ENCODE measurements at regions not wholly inside any gene's neighbourhood (a gene's known extent, or its start where the extent isn't known, plus 50 kb on each side); places are given as distances from the start of the nearest gene placed in this dataset.

- no peak for DNase-seq (ENCODE audit: extremely low read depth in 1 of 2, low read depth in 1 of 2)
Measured at GRCh38 chr4:189304167-189304566, 636.5 kb upstream of the FRG1 start.

DNA sequence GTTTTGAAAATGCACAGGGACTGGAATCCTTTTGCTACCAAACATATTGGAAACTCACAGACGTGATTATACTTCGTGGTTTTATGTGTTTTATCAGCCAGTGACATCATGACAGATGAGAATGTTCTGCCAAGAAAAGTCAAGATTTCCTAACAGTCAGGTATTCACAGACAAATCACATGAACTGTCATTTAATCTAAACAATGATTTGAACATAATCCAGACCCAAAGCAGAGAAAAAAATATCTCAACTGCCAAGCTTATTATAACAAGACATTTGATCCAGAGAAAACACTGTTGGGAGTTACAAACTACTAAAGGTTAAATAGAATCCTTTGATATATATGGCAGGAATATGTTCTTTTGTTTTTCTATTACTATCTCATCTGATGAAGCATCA, 635.9 kb upstream of the FRG1 start:
- no peak for DNase-seq (ENCODE audit: extremely low read depth in 1 of 2, low read depth in 1 of 2)

DNA sequence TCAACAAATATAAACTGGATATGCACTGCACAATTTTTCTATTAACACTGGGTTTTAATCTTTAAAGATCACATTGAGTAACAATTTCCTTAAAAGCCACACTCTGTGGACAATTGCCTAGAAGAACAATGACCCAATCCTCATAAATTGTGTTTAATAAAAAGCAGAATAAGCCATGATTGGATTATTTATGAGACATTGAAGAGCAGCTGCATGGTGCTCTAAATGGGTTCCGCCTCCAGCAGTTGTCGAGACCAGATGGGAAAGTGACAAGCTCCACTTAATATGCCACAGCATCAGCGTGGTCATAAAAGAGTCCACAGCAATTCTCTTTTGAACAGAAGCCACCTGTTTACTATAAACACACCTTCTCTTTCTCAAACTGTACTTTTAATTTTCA, 635.2 kb upstream of the FRG1 start:
- no peak for DNase-seq (ENCODE audit: extremely low read depth in 1 of 2, low read depth in 1 of 2)

DNA sequence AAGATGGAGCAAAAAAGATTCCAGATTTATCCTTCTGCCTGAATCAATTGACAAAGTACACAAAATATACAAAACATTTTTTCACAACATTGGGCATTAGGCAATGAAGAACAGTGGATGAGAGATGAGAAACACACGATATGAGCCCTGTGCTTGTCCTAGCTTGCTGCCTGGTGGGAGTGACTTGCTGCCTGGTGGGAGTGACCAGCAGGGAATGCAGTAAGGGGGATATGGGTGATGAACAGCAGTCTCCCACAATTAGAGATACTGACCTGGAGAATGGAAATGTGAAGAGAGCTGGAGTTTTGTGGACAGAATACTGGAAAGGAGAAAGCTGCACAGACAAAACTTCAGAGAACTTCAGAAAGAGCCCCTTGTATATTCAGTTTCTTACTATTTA, 629.4 kb upstream of the FRG1 start:
- no peak for DNase-seq (ENCODE audit: extremely low read depth in 1 of 2, low read depth in 1 of 2)

DNA sequence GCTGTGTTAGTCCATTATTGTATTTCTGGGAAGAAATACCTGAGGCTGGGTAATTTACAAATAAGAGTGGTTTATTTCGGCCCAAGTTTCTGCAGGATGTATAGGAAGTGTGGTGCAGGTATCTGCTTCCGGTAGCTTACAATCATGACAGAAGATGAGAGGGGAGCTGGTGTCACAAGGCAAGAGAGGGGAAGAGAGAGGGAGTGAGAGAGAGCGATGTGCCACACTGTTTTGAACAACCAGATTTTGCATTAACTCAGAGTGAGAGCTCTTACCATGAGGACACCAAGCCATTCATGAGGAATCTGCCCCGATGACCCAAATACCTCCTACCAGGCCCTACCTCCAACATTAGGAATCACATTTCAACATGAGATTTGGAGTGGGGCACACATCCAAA, 627.6 kb upstream of the FRG1 start:
- no peak for DNase-seq (ENCODE audit: extremely low read depth in 1 of 2, low read depth in 1 of 2)

GRCh38 chr4:189313861-189314513, 626.7 kb upstream of the FRG1 start:
- no peak for DNase-seq (ENCODE audit: extremely low read depth in 1 of 2, low read depth in 1 of 2)

DNA sequence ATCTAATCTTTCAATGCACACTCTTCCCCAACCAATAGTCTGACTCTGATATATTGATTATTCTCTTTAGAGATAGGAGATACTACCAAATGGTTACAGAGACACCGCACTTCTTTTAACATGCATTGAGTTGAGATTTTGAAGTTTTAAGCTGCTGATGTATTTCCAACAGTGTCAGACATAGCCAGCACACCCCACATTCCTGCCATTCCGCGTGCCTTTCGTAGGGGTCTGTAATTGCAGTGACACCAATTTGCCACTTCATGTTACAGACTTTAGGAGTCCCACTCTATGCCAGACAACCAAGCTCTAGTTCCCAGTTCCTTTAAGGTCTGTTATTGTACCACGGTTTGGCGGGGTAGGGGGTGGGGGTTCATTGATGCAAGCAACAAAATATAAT, 618.2 kb upstream of the FRG1 start:
- DNase-seq (ENCODE audit: extremely low read depth in 1 of 2, low read depth in 1 of 2) = no peak

- DNase-seq (ENCODE audit: extremely low read depth in 1 of 2, low read depth in 1 of 2) = no peak
Measured at GRCh38 chr4:189341881-189342280, 598.8 kb upstream of the FRG1 start.

DNA sequence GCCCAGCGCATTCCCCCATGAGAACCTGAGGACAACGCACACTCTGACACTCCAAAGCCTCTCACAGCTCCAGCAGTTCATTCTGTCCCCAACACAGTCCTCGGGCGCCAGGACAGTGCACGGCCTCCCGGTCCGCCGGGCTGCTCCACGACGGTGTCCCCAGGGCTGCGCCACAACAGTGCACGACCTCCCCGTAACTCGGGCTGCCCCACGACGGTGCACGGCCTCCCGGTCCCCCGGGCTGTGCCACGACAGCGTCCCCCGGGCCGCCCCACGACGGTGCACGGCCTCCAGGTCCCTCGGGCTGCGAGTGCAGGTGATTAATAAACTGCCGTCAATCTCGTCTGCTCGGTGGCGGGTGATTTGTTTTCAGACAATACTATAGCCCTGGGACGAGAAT, 585.1 kb upstream of the FRG1 start:
- no peak for DNase-seq (ENCODE audit: extremely low read depth in 1 of 2, low read depth in 1 of 2)

DNA sequence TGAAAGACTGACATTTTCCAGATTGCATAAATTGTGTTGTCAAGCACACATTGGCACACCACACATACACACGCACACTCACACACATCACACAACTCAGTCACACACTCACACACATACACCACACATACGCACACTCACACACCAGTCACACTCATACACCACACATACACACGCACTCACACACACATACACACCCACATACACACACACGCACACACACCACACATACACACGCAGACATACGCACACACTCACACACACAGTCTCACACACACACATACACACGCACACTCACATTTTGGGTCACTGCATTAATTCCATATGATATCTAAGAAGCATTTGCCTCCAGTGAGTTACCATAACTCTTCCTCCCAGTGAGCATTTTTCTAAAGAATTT, 578.3 kb upstream of the FRG1 start:
- DNase-seq (ENCODE audit: extremely low read depth in 1 of 2, low read depth in 1 of 2) = no peak

DNA sequence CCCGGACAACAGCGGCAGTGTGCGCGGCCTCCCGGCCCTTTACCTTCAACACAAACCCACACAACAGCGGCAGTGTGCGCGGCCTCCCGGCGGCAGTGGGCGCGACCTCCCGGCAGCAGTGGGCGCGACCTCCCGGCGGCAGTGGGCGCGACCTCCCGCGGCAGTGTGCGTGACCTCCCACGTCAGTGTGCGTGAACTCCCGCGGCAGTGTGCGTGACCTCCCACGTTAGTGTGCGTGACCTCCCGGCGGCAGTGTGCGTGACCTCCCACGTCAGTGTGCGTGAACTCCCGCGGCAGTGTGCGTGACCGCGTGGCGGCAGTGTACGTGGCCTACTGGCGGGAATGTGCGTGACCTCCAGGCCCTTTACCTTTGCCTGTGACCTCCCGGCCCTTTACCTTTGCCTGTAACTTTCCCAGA, 576.6 kb upstream of the FRG1 start:
- DNase-seq (ENCODE audit: extremely low read depth in 1 of 2, low read depth in 1 of 2) = no peak

GRCh38 chr4:189365451-189365850, 575.2 kb upstream of the FRG1 start:
- no peak for DNase-seq (ENCODE audit: extremely low read depth in 1 of 2, low read depth in 1 of 2)

DNA sequence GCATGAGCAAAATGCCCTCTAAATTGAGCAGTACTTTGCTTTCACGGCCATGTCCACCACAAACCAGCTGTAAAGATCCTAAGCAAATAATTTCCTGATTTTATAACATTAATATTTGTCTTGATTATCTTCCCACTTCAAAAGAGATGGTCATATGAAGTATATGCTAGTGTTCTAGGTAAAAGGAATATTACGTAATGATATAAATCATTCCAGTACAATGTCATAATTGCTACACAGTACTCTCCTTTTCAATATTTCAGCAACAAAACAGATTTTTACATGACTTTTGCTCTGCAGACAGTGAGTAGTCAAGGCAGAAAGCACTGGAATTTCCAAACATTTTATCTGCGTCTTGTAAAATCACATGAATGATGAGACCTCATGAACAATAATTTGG, 572.8 kb upstream of the FRG1 start:
- DNase-seq (ENCODE audit: extremely low read depth in 1 of 2, low read depth in 1 of 2) = no peak

GRCh38 chr4:189374176-189374575, 566.5 kb upstream of the FRG1 start:
- no peak for DNase-seq (ENCODE audit: extremely low read depth in 1 of 2, low read depth in 1 of 2)

GRCh38 chr4:189376901-189377300, 563.8 kb upstream of the FRG1 start:
- DNase-seq (ENCODE audit: extremely low read depth in 1 of 2, low read depth in 1 of 2) = no peak

DNA sequence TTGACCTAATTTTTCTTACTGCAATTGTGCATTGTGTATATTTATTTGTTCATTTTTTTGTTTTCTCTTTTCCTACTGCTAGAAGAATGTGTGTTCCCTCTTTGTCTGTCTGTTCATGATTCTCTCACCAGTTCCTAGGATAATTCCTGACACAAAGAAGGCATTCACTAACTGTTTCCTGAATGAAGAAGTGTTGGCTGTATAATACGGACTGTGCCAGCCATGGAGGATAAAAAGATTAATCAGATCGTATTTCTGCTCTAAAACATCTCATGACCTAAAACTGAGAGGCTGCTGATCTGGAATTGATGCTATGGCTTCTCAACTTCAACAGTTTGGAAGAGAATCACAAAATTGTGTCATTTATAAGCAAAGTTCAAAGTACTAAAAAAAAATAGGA, 563.1 kb upstream of the FRG1 start:
- DNase-seq (ENCODE audit: extremely low read depth in 1 of 2, low read depth in 1 of 2) = no peak

GRCh38 chr4:189385098-189385497, 555.6 kb upstream of the FRG1 start:
- DNase-seq (ENCODE audit: extremely low read depth in 1 of 2, low read depth in 1 of 2) = no peak

- DNase-seq (ENCODE audit: extremely low read depth in 1 of 2, low read depth in 1 of 2) = no peak
Measured at GRCh38 chr4:189385579-189385978, 555.1 kb upstream of the FRG1 start.

DNA sequence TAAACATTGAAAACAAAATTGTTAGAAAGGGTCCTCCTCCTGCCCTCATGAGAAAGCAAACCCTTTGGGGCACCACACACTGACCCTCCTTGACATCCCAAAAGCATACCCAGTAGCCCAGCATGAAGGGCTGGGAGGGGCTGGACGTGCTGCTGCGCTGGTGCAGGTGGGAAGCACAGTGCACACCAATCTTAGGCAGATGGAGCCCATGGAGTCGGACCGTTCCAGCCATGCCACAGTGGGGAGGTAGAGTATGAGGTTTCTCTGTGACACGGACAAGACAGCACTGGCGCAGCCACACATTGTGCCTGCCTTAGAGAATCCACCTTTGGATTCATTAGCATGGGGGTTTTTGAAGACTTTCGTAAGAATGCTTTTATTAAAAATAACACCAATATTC, 544.2 kb upstream of the FRG1 start:
- DNase-seq (ENCODE audit: extremely low read depth in 1 of 2, low read depth in 1 of 2) = no peak

DNA sequence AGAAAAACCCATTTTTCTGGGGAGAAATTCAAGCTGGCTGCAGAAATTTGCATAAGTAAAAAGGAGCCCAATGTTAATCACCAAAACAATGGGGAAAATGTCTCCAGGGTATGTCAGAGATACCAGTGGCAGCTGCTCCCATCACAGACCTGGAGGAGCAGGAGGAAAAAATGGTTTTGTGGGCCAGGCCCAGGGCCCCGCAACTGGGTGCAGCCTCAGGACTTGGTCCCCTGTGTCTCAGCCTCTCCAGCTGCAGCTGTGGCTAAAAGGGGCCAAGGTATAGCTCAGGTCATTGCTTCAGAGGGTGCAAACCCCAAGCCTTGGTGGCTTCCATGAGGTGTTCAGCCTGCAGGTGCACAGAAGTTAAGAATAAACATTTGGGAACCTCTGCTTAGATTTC, 536.4 kb upstream of the FRG1 start:
- no peak for DNase-seq (ENCODE audit: extremely low read depth in 1 of 2, low read depth in 1 of 2)

- no peak for DNase-seq (ENCODE audit: extremely low read depth in 1 of 2, low read depth in 1 of 2)
Measured at GRCh38 chr4:189409158-189409557, 531.5 kb upstream of the FRG1 start.

- no peak for DNase-seq (ENCODE audit: extremely low read depth in 1 of 2, low read depth in 1 of 2)
Measured at GRCh38 chr4:189414021-189414420, 526.7 kb upstream of the FRG1 start.

GRCh38 chr4:189420572-189420971, 520.1 kb upstream of the FRG1 start:
- DNase-seq (ENCODE audit: extremely low read depth in 1 of 2, low read depth in 1 of 2) = no peak

Data from activated CD8-positive, alpha-beta memory T cell treated with anti-CD3 and anti-CD28 coated beads for 1 hour (primary cell).